Activated CD4-positive, alpha-beta T cell treated with anti-CD3 and anti-CD28 coated beads, Interleukin-2, amount 10 ng/mL, durations not matched to agents 24 days and 14 days (primary cell): ENCODE measurements at regions not wholly inside any gene's neighbourhood (a gene's known extent, or its start where the extent isn't known, plus 50 kb on each side); places are given as distances from the start of the nearest gene placed in this dataset.

Experiments
- DNase-seq: peaks from one replicate; pipeline ENCODE4 v3.0.0; 2022
- H3K27ac Mint-ChIP-seq: one replicate; pipeline ENCODE4 v1.8.0; 2022; ENCODE audit warnings: mild to moderate bottlenecking, mixed read lengths
- H3K27me3 Mint-ChIP-seq: one replicate; pipeline ENCODE4 v1.8.0; 2022; ENCODE audit warnings: mixed read lengths
- H3K36me3 Mint-ChIP-seq: one replicate; pipeline ENCODE4 v1.8.0; 2022; ENCODE audit warnings: low read depth, mild to moderate bottlenecking, mixed read lengths
- H3K4me1 Mint-ChIP-seq: one replicate; pipeline ENCODE4 v1.8.0; 2021; ENCODE audit warnings: mixed read lengths
- H3K4me3 Mint-ChIP-seq: one replicate; pipeline ENCODE4 v1.8.0; 2022; ENCODE audit warnings: mild to moderate bottlenecking, moderate library complexity, mixed read lengths
- H3K9me3 Mint-ChIP-seq: one replicate; pipeline ENCODE4 v1.8.0; 2021; ENCODE audit warnings: mixed read lengths
- intact Hi-C: fragments of 100-400 bp; cut with micrococcal nuclease; formaldehyde crosslinking; loops from one replicate; pipeline ENCODE4 v1.15.1; 2023

- no peak for DNase-seq
- intact Hi-C loops = no loop called here
- peaks cover 4% of the 10 kb centered on the region for H3K9me3 Mint-ChIP-seq
Measured at GRCh38 chr1:14371771-14372497, 226.6 kb upstream of the KAZN start.

GRCh38 chr1:14372526-14372925 lies 226.0 kb upstream of the KAZN start:
- H3K4me1 Mint-ChIP-seq = no peaks in the 10 kb centered on the region
- H3K36me3 Mint-ChIP-seq = no peaks in the 10 kb centered on the region
- no peaks in the 10 kb centered on the region for H3K27me3 Mint-ChIP-seq
- H3K4me3 Mint-ChIP-seq = no peak overlapping the region
- no peak overlapping the region for H3K27ac Mint-ChIP-seq
- intact Hi-C loops = no loop called here
- no peak for DNase-seq
- peaks cover 9% of the 10 kb centered on the region for H3K9me3 Mint-ChIP-seq

More at GRCh38 chr1:14371771-14372497, 226.6 kb upstream of the KAZN start:
- H3K27me3 Mint-ChIP-seq = no peaks in the 10 kb centered on the region
- no peaks in the 10 kb centered on the region for H3K36me3 Mint-ChIP-seq
- H3K4me3 Mint-ChIP-seq = no peak overlapping the region
- no peaks in the 10 kb centered on the region for H3K4me1 Mint-ChIP-seq
- H3K27ac Mint-ChIP-seq = no peak overlapping the region

- H3K27me3 Mint-ChIP-seq = no peaks in the 10 kb centered on the region
- no peaks in the 10 kb centered on the region for H3K36me3 Mint-ChIP-seq
- H3K9me3 Mint-ChIP-seq = peaks cover 9% of the 10 kb centered on the region
- no peak for DNase-seq
- H3K27ac Mint-ChIP-seq = no peak overlapping the region
- H3K4me3 Mint-ChIP-seq = no peak overlapping the region
- H3K4me1 Mint-ChIP-seq = no peaks in the 10 kb centered on the region
- intact Hi-C loops = no loop called here
Measured at GRCh38 chr1:14373081-14373758, 225.3 kb upstream of the KAZN start.

GRCh38 chr1:14375226-14375625 lies 223.3 kb upstream of the KAZN start:
- Mint-ChIP-seq H3K4me1 (no peaks in the 10 kb centered on the region), H3K9me3 (peaks cover 12% of the 10 kb centered on the region), H3K27ac (no peak overlapping the region), H3K27me3 (no peaks in the 10 kb centered on the region), H3K4me3 (no peak overlapping the region), H3K36me3 (no peaks in the 10 kb centered on the region)
- intact Hi-C loops = no loop called here
- no peak for DNase-seq

GRCh38 chr1:14377386-14377785 lies 221.1 kb upstream of the KAZN start:
- intact Hi-C loops = no loop called here
- H3K4me1 Mint-ChIP-seq = no peaks in the 10 kb centered on the region
- no peak overlapping the region for H3K27ac Mint-ChIP-seq

GRCh38 chr1:14380408-14380807 lies 218.1 kb upstream of the KAZN start:
- Mint-ChIP-seq H3K4me3 (no peak overlapping the region), H3K27me3 (no peaks in the 10 kb centered on the region), H3K4me1 (no peaks in the 10 kb centered on the region), H3K9me3 (peaks cover 25% of the 10 kb centered on the region), H3K36me3 (no peaks in the 10 kb centered on the region), H3K27ac (no peak overlapping the region)
- no peak for DNase-seq
- intact Hi-C loops = no loop called here

More at GRCh38 chr1:14377386-14377785, 221.1 kb upstream of the KAZN start:
- Mint-ChIP-seq H3K27me3 (no peaks in the 10 kb centered on the region), H3K9me3 (peaks cover 25% of the 10 kb centered on the region), H3K36me3 (no peaks in the 10 kb centered on the region), H3K4me3 (no peak overlapping the region)
- DNase-seq = no peak

GRCh38 chr1:14390816-14391215 lies 207.7 kb upstream of the KAZN start:
- H3K4me1 Mint-ChIP-seq = no peaks in the 10 kb centered on the region
- no peaks in the 10 kb centered on the region for H3K27me3 Mint-ChIP-seq
- H3K36me3 Mint-ChIP-seq = no peaks in the 10 kb centered on the region
- no peak for DNase-seq
- no peak overlapping the region for H3K4me3 Mint-ChIP-seq
- intact Hi-C loops = no loop called here
- H3K27ac Mint-ChIP-seq = no peak overlapping the region
- H3K9me3 Mint-ChIP-seq = peaks cover 7% of the 10 kb centered on the region

- intact Hi-C loops = no loop called here
- H3K27ac Mint-ChIP-seq = no peak overlapping the region
- no peaks in the 10 kb centered on the region for H3K4me1 Mint-ChIP-seq
- H3K4me3 Mint-ChIP-seq = no peak overlapping the region
- no peak for DNase-seq
- H3K9me3 Mint-ChIP-seq = peaks cover 4% of the 10 kb centered on the region
- no peaks in the 10 kb centered on the region for H3K27me3 Mint-ChIP-seq
- H3K36me3 Mint-ChIP-seq = no peaks in the 10 kb centered on the region
Measured at GRCh38 chr1:14392161-14392858, 206.2 kb upstream of the KAZN start.

GRCh38 chr1:14392859-14393365 lies 205.6 kb upstream of the KAZN start:
- Mint-ChIP-seq H3K27ac (no peak overlapping the region), H3K9me3 (peaks cover 4% of the 10 kb centered on the region), H3K4me3 (no peak overlapping the region), H3K27me3 (no peaks in the 10 kb centered on the region), H3K4me1 (no peaks in the 10 kb centered on the region), H3K36me3 (no peaks in the 10 kb centered on the region)
- DNase-seq = no peak
- intact Hi-C loops = no loop called here

- no peaks in the 10 kb centered on the region for H3K36me3 Mint-ChIP-seq
Measured at GRCh38 chr1:14396100-14396499, 202.4 kb upstream of the KAZN start.

GRCh38 chr1:14403961-14404645 lies 194.4 kb upstream of the KAZN start:
- intact Hi-C loops = no loop called here
- no peaks in the 10 kb centered on the region for H3K9me3 Mint-ChIP-seq

More at GRCh38 chr1:14396100-14396499, 202.4 kb upstream of the KAZN start:
- Mint-ChIP-seq H3K27ac (no peak overlapping the region), H3K4me3 (no peak overlapping the region), H3K4me1 (no peaks in the 10 kb centered on the region), H3K27me3 (no peaks in the 10 kb centered on the region), H3K9me3 (no peaks in the 10 kb centered on the region)
- DNase-seq = no peak
- intact Hi-C loops = no loop called here

GRCh38 chr1:14404862-14405301 lies 193.6 kb upstream of the KAZN start:
- intact Hi-C loops = no loop called here
- H3K27me3 Mint-ChIP-seq = no peaks in the 10 kb centered on the region
- H3K27ac Mint-ChIP-seq = no peak overlapping the region
- H3K9me3 Mint-ChIP-seq = no peaks in the 10 kb centered on the region
- no peak overlapping the region for H3K4me3 Mint-ChIP-seq
- H3K36me3 Mint-ChIP-seq = no peaks in the 10 kb centered on the region
- no peaks in the 10 kb centered on the region for H3K4me1 Mint-ChIP-seq
- no peak for DNase-seq

More at GRCh38 chr1:14403961-14404645, 194.4 kb upstream of the KAZN start:
- no peak overlapping the region for H3K27ac Mint-ChIP-seq
- no peaks in the 10 kb centered on the region for H3K36me3 Mint-ChIP-seq
- no peak overlapping the region for H3K4me3 Mint-ChIP-seq
- H3K27me3 Mint-ChIP-seq = no peaks in the 10 kb centered on the region
- no peaks in the 10 kb centered on the region for H3K4me1 Mint-ChIP-seq
- DNase-seq = no peak

- no peaks in the 10 kb centered on the region for H3K36me3 Mint-ChIP-seq
- no peak for DNase-seq
- no peaks in the 10 kb centered on the region for H3K4me1 Mint-ChIP-seq
- H3K9me3 Mint-ChIP-seq = no peaks in the 10 kb centered on the region
- intact Hi-C loops = no loop called here
- no peaks in the 10 kb centered on the region for H3K27me3 Mint-ChIP-seq
- H3K4me3 Mint-ChIP-seq = no peak overlapping the region
- H3K27ac Mint-ChIP-seq = no peak overlapping the region
Measured at GRCh38 chr1:14412235-14412634, 186.2 kb upstream of the KAZN start.
